Pancreas (tissue), 10 donors: ENCODE measurements at regions not wholly inside any gene's neighbourhood (a gene's known extent, or its start where the extent isn't known, plus 50 kb on each side); places are given as distances from the start of the nearest gene placed in this dataset.

Experiments
- ATAC-seq, 4 donors: fragments of 200-7000 bp; cut with Tn5 transposase; one replicate each; pipeline versions ENCODE4 v1.8.0 to v1.9.1; 2020; ENCODE audit warnings: mild to moderate bottlenecking in 4 of 4, moderate library complexity in 4 of 4
- DNase-seq, 6 donors: peaks; one replicate each; pipeline ENCODE4 v3.0.0-alpha.2; 2020
- FAIRE-seq: peaks from 2 replicates; lab custom pipeline; 2012; peaks lifted over from hg19 to GRCh38; lab: Jason Lieb, UNC
- H3K27ac ChIP-seq, 4 donors: fragments of 200-600 bp; sonication (generic); 1 replicate in 3 of 4; 2 replicates in 1 of 4; pipeline versions ENCODE4 v1.5.0 to v1.8.0; 2020
- H3K27me3 ChIP-seq, 4 donors: fragments of 200-600 bp; one replicate each; pipeline ENCODE4 v1.8.0; 2021
- H3K36me3 ChIP-seq, 3 donors: fragments of 200-600 bp; sonication (generic) in 1 of 3; one replicate each; pipeline versions ENCODE4 v1.5.0 to v1.8.0; 2020 to 2021
- H3K4me1 ChIP-seq, 3 donors: fragments of 200-600 bp; one replicate each; pipeline ENCODE4 v1.8.0; 2021
- H3K4me3 ChIP-seq, 4 donors: fragments of 200-600 bp; sonication (generic) in 2 of 4; one replicate each; pipeline versions ENCODE4 v1.5.0 to v1.8.0; 2020 to 2021
- H3K9me3 ChIP-seq, 4 donors: fragments of 200-600 bp; one replicate each; pipeline ENCODE4 v1.8.0; 2021
- CTCF ChIP-seq, 4 donors: fragments of 200-600 bp; sonication (generic) in 3 of 4; IDR thresholded peaks; one replicate each; pipeline versions ENCODE4 v1.5.0 to v1.8.0; 2021; ENCODE audit warnings: antibody characterized with exemption in 4 of 4
- WGBS, 2 donors: extraction: QIAGEN DNeasy Blood & Tissue Kit; methylation state at CpG; one replicate each; pipeline ENCODE4 v1.1.7; 2013; 5-methylcytosine and 5-hydroxymethylcytosine counted together
- intact Hi-C, 3 donors: fragments of 100-400 bp; cut with DNase I; formaldehyde crosslinking; loops; one replicate each; pipeline versions ENCODE4 v1.11.1 to v1.14.2; 2022
- donor health status: healthy with polysubstance abuse.
- donor health status: DM: no; HTN: no; CAD: no; lungs with moderate emphysema.
- donor health status: DM: no; HTN: no; CAD: no.
- donor health status: control.
- donor health status: control.
- donor health status: Bipolar disorder and iron deficiency.
- donor health status: DM: yes; HTN: yes; CAD: no.
- donor health status: DM: no; HTN: no; CAD: no.
- donor health status: DM: no; HTN: no; CAD: no.
- donor health status: DM: yes; HTN: yes; CAD: no.

- no peak for TF ChIP-seq CTCF (IDR thresholded peaks at IDR 0.05)
- FAIRE-seq: no peak
- intact Hi-C loops: no loop called here
- ATAC-seq: no peak
- no peak for DNase-seq
- Histone ChIP-seq H3K4me3 (no peak overlapping the region), H3K27me3 (peaks cover 0 to 3% (median 0%) of the 10 kb centered on the region in 4 donors), H3K36me3 (no peaks in the 10 kb centered on the region), H3K4me1 (no peaks in the 10 kb centered on the region), H3K9me3 (no peaks in the 10 kb centered on the region), H3K27ac (no peak overlapping the region)
- 32 to 48% methylated on average over 1 of the region's 1 CpG for WGBS, 2 donors
Measured at GRCh38 chr10:16259726-16260125, 177.1 kb upstream of the PTER start.

- TF ChIP-seq CTCF (IDR thresholded peaks at IDR 0.05): no peak
- FAIRE-seq: no peak
- H3K27ac ChIP-seq: no peak overlapping the region
- intact Hi-C loops: no loop called here
- no peak for DNase-seq
- no peak for ATAC-seq
- peaks cover 0 to 3% (median 0%) of the 10 kb centered on the region in 4 donors for H3K27me3 ChIP-seq
- no peak overlapping the region for H3K4me3 ChIP-seq
- no peaks in the 10 kb centered on the region for H3K36me3 ChIP-seq
- H3K4me1 ChIP-seq: no peaks in the 10 kb centered on the region
- H3K9me3 ChIP-seq: no peaks in the 10 kb centered on the region
Measured at GRCh38 chr10:16260388-16260787, 176.4 kb upstream of the PTER start.

GRCh38 chr10:16271571-16271970 lies 165.2 kb upstream of the PTER start:
- Histone ChIP-seq H3K36me3 (no peaks in the 10 kb centered on the region), H3K4me3 (no peak overlapping the region)
- intact Hi-C loops: no loop called here

GRCh38 chr10:16274911-16275310 lies 161.9 kb upstream of the PTER start:
- no peak for ATAC-seq
- FAIRE-seq: no peak
- no peak for TF ChIP-seq CTCF (IDR thresholded peaks at IDR 0.05)
- no peaks in the 10 kb centered on the region for H3K9me3 ChIP-seq
- intact Hi-C loops: no loop called here
- no peaks in the 10 kb centered on the region for H3K4me1 ChIP-seq
- no peak for DNase-seq
- no peaks in the 10 kb centered on the region for H3K36me3 ChIP-seq
- H3K27ac ChIP-seq: no peak overlapping the region
- no peaks in the 10 kb centered on the region for H3K27me3 ChIP-seq
- H3K4me3 ChIP-seq: no peak overlapping the region
- 51 to 70% methylated on average over 3 of the region's 3 CpGs for WGBS, 2 donors

More at GRCh38 chr10:16271571-16271970, 165.2 kb upstream of the PTER start:
- no peak for TF ChIP-seq CTCF (IDR thresholded peaks at IDR 0.05)
- 27 to 37% methylated on average over 1 of the region's 1 CpG for WGBS, 2 donors
- DNase-seq: no peak
- no peaks in the 10 kb centered on the region for H3K9me3 ChIP-seq
- no peaks in the 10 kb centered on the region for H3K4me1 ChIP-seq
- no peak for FAIRE-seq
- H3K27ac ChIP-seq: no peak overlapping the region
- ATAC-seq: no peak
- no peaks in the 10 kb centered on the region for H3K27me3 ChIP-seq

- H3K9me3 ChIP-seq: no peaks in the 10 kb centered on the region
- no peak for ATAC-seq
- no peaks in the 10 kb centered on the region for H3K4me1 ChIP-seq
- no peaks in the 10 kb centered on the region for H3K36me3 ChIP-seq
- H3K27me3 ChIP-seq: no peaks in the 10 kb centered on the region
- no peak for TF ChIP-seq CTCF (IDR thresholded peaks at IDR 0.05)
- 60 to 63% methylated on average over 4 of the region's 4 CpGs for WGBS, 2 donors
- FAIRE-seq: no peak
- no peak overlapping the region for H3K4me3 ChIP-seq
- DNase-seq: no peak
- no peak overlapping the region for H3K27ac ChIP-seq
- intact Hi-C loops: no loop called here
Measured at GRCh38 chr10:16280595-16280994, 156.2 kb upstream of the PTER start.
